ENCODE measurements at regions not wholly inside any gene's neighbourhood (a gene's known extent, or its start where the extent isn't known, plus 50 kb on each side); places are given as distances from the start of the nearest gene placed in this dataset.
A peak's percentile ranks its signal among the peaks of the same experiment; 100 is the strongest.

DNA sequence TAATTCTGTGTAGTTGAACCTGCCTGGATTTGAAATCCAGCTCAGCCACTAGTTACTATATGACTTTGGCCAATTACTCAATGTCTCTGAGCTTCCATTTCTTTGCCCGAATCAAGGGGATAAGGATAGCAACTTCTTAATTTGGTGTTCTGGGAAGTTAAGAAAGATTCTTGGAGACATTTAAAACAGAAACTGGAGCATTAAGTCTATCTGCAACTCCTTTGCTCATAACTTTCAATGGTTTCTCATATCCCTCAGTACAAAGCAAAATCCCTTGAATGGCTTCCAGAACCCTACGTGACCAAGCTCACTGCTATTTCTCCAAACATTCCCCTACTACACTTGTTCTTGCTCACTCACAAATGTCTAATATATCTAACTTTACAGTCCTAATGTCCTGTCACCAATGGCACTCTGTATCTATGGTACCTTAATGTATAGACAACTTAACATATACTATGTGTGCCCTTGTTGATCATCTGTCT, 849.1 kb upstream of the SLIT2 start:
- no peaks in the 10 kb centered on the region for H3K9me3 ChIP-seq (ENCODE audit: control insufficient read depth, low read length)
- H3K36me3 ChIP-seq (ENCODE audit: control insufficient read depth, insufficient read depth, low read length, severe bottlenecking): no peaks in the 10 kb centered on the region
- no peak overlapping the region for H3K9ac ChIP-seq (ENCODE audit: low read length)
- no peak for DNase-seq (ENCODE audit: low read depth)
- H3K4me3 ChIP-seq (ENCODE audit: low read length): no peak overlapping the region
- no peaks in the 10 kb centered on the region for H3K27me3 ChIP-seq (replicated peaks; ENCODE audit: control insufficient read depth, insufficient read depth, low read length)
- H3K4me1 ChIP-seq (ENCODE audit: control insufficient read depth, insufficient read depth, low read length): peaks cover 6% of the 10 kb centered on the region

DNA sequence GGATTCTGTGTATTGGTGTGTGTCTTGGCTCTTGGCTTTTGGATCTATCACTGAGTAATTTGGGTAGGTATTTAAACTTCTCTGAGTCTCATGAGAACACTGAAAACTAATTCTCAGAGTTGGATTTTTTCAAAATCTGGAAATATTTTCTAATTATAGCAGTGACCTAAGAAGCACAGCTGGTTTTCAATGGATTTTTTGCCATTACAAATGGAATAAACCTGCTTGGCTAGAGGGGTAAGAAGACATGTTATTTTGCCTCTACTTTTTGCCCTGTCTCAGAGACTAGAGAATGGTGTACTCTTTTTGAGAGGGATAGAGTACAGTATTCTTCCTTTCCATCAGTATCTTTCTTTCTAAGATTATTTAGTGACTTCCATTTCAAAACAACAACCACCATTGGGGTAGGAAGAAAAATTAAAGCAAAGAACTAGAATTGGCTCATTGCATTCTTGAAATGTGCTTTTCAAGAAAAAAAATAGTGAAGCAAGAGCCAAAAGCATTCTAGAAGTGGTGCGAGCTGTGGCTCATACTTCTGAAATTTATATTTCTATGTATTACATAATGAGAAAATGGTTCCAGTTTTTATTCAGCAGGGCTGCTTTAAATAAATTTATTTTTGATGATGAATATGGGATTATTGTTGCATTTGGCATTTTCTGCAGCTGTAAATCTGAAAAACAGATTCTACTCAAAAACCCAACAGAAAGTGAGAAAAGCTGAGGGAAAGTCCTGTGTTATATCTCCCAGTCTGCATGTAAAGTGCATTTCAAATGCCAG, 850.2 kb upstream of the SLIT2 start:
- no peak overlapping the region for H3K9ac ChIP-seq (ENCODE audit: low read length)
- no peaks in the 10 kb centered on the region for H3K36me3 ChIP-seq (ENCODE audit: control insufficient read depth, insufficient read depth, low read length, severe bottlenecking)
- H3K27me3 ChIP-seq (replicated peaks; ENCODE audit: control insufficient read depth, insufficient read depth, low read length): no peaks in the 10 kb centered on the region
- H3K4me1 ChIP-seq (ENCODE audit: control insufficient read depth, insufficient read depth, low read length): peaks cover 6% of the 10 kb centered on the region
- DNase-seq (ENCODE audit: low read depth): no peak
- H3K9me3 ChIP-seq (ENCODE audit: control insufficient read depth, low read length): no peaks in the 10 kb centered on the region
- no peak overlapping the region for H3K4me3 ChIP-seq (ENCODE audit: low read length)

DNA sequence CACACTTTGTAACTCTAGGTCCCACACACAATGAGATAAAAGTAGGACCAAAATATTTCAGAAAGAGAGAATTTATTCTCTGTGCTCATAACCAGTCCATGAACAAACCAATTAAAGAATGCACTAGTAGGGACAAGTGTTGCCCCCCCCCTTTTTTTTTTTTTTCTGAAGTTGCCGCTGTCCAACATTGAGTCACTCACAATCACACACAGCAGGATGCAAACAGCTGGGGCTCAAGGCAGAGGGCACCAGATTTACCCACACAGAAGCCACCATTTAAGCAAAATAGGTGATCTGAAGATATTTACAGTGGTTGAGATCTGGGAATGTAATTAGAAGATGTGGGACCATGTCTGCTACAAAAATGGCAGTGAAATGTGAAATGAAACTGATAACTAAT, 850.9 kb upstream of the SLIT2 start:
- Histone ChIP-seq H3K36me3 (ENCODE audit: control insufficient read depth, insufficient read depth, low read length, severe bottlenecking) (no peaks in the 10 kb centered on the region), H3K9me3 (ENCODE audit: control insufficient read depth, low read length) (no peaks in the 10 kb centered on the region), H3K9ac (ENCODE audit: low read length) (no peak overlapping the region), H3K4me1 (ENCODE audit: control insufficient read depth, insufficient read depth, low read length) (peaks cover 6% of the 10 kb centered on the region), H3K27me3 (replicated peaks; ENCODE audit: control insufficient read depth, insufficient read depth, low read length) (no peaks in the 10 kb centered on the region), H3K4me3 (ENCODE audit: low read length) (no peak overlapping the region)
- DNase-seq (ENCODE audit: low read depth): no peak

DNA sequence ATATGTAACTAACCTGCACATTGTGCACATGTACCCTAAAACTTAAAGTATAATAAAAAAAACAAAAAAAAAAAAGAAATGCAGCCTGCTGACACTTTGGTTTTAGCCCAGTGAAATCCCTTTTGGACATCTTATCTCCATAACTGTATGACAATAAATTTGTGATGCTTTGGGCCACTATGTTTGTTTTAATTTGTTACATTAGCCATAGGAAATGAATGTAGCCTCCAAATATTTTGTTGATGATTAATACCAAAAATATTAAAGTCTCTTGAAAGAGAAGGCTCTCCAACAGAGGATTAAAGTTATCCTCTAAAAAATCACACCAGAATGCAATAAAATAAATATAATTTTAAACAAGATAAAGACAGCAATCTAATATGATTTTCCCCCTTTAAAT, 852.7 kb upstream of the SLIT2 start:
- Histone ChIP-seq H3K27me3 (replicated peaks; ENCODE audit: control insufficient read depth, insufficient read depth, low read length) (no peaks in the 10 kb centered on the region), H3K4me1 (ENCODE audit: control insufficient read depth, insufficient read depth, low read length) (peaks cover 6% of the 10 kb centered on the region), H3K36me3 (ENCODE audit: control insufficient read depth, insufficient read depth, low read length, severe bottlenecking) (no peaks in the 10 kb centered on the region), H3K9me3 (ENCODE audit: control insufficient read depth, low read length) (no peaks in the 10 kb centered on the region), H3K4me3 (ENCODE audit: low read length) (no peak overlapping the region), H3K9ac (ENCODE audit: low read length) (no peak overlapping the region)
- peak; percentile 25 for DNase-seq (ENCODE audit: low read depth)

DNA sequence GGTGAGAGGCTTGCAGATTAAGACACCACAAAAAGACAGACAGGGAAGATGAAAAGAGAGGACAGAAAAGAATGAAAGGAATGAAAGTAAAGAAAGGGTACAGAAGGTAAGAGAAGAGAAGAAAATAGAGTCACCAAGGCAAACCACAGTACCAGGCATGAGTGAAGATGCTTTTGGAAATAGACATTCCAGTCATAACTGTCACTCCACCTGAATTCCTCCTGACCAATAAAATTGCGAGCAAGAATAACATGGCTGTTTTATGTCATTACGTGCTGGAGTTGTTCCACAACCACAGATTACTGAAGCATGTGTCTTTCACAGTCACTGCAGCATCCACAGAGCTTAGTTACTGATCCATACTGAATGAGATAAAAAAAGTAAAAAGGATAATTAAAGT, 864.9 kb upstream of the SLIT2 start:
- no peak for DNase-seq (ENCODE audit: low read depth)
- Histone ChIP-seq H3K9ac (ENCODE audit: low read length) (no peak overlapping the region), H3K4me1 (ENCODE audit: control insufficient read depth, insufficient read depth, low read length) (peaks cover 10% of the 10 kb centered on the region), H3K4me3 (ENCODE audit: low read length) (no peak overlapping the region), H3K36me3 (ENCODE audit: control insufficient read depth, insufficient read depth, low read length, severe bottlenecking) (no peaks in the 10 kb centered on the region), H3K9me3 (ENCODE audit: control insufficient read depth, low read length) (peaks cover 13% of the 10 kb centered on the region), H3K27me3 (replicated peaks; ENCODE audit: control insufficient read depth, insufficient read depth, low read length) (no peaks in the 10 kb centered on the region)

DNA sequence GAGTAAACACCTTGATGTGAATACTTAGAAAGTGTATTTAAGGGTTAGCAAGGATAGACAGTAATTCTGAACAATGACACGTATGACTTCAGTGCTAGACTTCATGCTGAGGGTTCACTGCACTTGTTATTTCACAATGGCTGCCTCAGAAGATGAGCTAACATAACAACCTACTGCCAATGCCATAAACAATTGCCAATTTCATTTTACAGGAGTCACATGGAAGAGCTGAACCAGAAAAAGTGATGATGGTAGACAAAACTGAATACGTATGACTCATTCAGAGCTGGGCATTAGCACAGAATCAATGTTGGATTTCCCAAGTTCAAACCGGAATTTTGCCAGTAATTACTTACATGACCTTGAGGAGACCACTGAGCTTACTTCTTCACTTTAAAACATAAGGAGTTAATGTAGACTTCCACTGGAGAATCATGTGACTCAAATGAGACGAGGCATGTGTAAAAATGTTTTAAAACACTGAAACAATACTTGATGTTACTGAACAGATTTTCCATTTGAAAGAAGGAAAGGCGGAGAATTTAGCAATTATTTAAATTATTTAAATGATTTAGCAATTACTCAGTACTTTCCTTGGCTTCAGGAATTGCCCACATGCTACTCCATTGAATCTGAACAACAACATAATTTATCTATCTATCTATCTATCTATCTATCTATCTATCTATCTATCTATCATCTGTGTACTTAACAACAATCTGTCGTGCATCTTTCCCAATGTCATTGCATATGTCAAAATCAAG, 868.5 kb upstream of the SLIT2 start:
- Histone ChIP-seq H3K4me1 (ENCODE audit: control insufficient read depth, insufficient read depth, low read length) (peaks cover 26% of the 10 kb centered on the region), H3K27me3 (replicated peaks; ENCODE audit: control insufficient read depth, insufficient read depth, low read length) (no peaks in the 10 kb centered on the region), H3K36me3 (ENCODE audit: control insufficient read depth, insufficient read depth, low read length, severe bottlenecking) (no peaks in the 10 kb centered on the region)

DNA sequence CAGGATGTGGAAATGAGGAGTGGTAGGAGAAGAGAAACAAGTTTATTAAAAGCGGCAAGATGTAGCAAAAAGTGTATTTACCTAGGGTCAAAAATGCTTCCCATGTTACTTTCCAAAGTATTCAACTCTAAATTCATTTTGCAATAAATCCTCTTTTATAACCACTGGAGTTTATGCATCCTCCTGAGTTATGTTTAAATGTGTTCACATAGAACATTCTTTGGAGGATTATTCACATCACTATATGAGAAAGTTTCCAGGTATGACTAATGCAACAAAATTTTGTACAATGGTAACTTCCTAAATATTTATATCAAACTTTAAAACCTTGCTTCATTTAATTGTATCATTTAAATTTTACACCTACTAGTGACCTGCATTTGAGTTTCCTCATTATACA, 870.6 kb upstream of the SLIT2 start:
- no peaks in the 10 kb centered on the region for H3K36me3 ChIP-seq (ENCODE audit: control insufficient read depth, insufficient read depth, low read length, severe bottlenecking)
- no peak overlapping the region for H3K4me3 ChIP-seq (ENCODE audit: low read length)
- H3K9ac ChIP-seq (ENCODE audit: low read length): no peak overlapping the region
- H3K4me1 ChIP-seq (ENCODE audit: control insufficient read depth, insufficient read depth, low read length): peaks cover 28% of the 10 kb centered on the region
- H3K27me3 ChIP-seq (replicated peaks; ENCODE audit: control insufficient read depth, insufficient read depth, low read length): no peaks in the 10 kb centered on the region
- H3K9me3 ChIP-seq (ENCODE audit: control insufficient read depth, low read length): no peaks in the 10 kb centered on the region
- DNase-seq (ENCODE audit: low read depth): peak; percentile 59

More for the DNA sequence above, 868.5 kb upstream of the SLIT2 start:
- Histone ChIP-seq H3K9me3 (ENCODE audit: control insufficient read depth, low read length) (no peaks in the 10 kb centered on the region), H3K4me3 (ENCODE audit: low read length) (no peak overlapping the region), H3K9ac (ENCODE audit: low read length) (no peak overlapping the region)
- peak; percentile 34 for DNase-seq (ENCODE audit: low read depth)

DNA sequence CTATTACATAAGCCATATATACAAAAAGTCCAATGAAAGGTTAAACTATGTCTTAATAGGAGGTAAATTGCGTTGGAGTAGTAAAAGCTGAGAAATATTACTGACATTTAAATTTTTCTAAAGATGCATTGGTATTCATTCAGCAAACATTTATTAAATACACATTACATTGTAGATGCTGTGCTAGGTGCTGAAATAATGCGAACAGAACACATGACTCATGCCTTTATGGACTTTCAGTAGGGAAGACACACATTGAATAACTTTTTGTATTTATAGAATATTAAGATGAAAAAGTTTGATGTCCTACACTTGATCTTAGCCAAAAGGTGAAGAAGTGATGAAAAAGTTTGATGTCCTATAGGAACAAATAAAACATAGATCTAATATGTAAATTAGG, 871.1 kb upstream of the SLIT2 start:
- Histone ChIP-seq H3K27me3 (replicated peaks; ENCODE audit: control insufficient read depth, insufficient read depth, low read length) (no peaks in the 10 kb centered on the region), H3K36me3 (ENCODE audit: control insufficient read depth, insufficient read depth, low read length, severe bottlenecking) (no peaks in the 10 kb centered on the region), H3K9ac (ENCODE audit: low read length) (no peak overlapping the region), H3K4me3 (ENCODE audit: low read length) (no peak overlapping the region), H3K9me3 (ENCODE audit: control insufficient read depth, low read length) (no peaks in the 10 kb centered on the region), H3K4me1 (ENCODE audit: control insufficient read depth, insufficient read depth, low read length) (peaks cover 30% of the 10 kb centered on the region)
- peak; percentile 18 for DNase-seq (ENCODE audit: low read depth)

DNA sequence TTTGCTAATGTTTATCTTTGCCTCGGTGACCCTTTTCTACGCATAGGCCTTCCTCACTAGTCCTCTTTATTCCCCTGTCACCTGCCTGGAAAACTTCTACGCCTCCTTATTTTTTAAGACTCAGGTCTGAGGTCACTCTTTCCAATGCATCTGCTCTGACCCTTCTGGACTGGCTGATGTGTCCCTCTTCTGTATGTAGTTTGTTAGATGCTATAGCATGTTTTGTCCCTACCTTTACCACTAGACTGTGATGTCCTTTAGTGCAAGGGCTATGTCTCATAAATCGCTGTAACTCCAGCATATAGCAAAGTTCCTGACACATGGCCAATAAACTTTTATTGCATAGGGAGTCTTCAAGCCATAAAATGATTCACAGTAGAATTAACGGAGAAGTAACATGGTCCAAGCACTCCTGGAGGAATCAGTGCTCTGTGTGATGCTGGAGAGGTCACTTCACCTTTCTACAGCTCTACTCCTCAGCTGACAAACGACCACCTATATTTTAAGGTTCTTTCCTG, 872.5 kb upstream of the SLIT2 start:
- H3K4me1 ChIP-seq (ENCODE audit: control insufficient read depth, insufficient read depth, low read length): peaks cover 30% of the 10 kb centered on the region
- DNase-seq (ENCODE audit: low read depth): no peak
- H3K9me3 ChIP-seq (ENCODE audit: control insufficient read depth, low read length): no peaks in the 10 kb centered on the region
- H3K36me3 ChIP-seq (ENCODE audit: control insufficient read depth, insufficient read depth, low read length, severe bottlenecking): no peaks in the 10 kb centered on the region
- H3K27me3 ChIP-seq (replicated peaks; ENCODE audit: control insufficient read depth, insufficient read depth, low read length): no peaks in the 10 kb centered on the region
- H3K4me3 ChIP-seq (ENCODE audit: low read length): no peak overlapping the region
- no peak overlapping the region for H3K9ac ChIP-seq (ENCODE audit: low read length)

DNA sequence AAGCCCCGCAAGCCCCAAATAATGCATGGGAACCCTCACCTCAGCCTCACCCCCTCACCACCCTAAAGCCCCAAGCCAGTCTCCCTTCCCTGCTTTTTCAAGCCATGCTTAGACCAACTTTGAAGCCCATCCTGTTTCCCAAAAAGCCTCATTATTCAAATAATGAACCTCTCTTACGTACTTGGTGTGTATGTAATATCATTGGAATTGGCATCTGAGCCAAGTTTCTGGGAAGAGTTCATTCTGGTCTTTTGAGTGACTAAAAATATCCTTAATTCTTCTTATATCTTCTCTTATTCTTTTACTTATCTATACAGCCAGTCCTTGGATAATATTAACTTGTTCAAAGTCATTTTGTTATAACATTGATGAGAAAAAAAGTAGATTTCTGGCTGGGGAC, 875.8 kb upstream of the SLIT2 start:
- H3K9ac ChIP-seq (ENCODE audit: low read length): no peak overlapping the region
- H3K9me3 ChIP-seq (ENCODE audit: control insufficient read depth, low read length): no peaks in the 10 kb centered on the region
- no peak for DNase-seq (ENCODE audit: low read depth)
- H3K4me3 ChIP-seq (ENCODE audit: low read length): no peak overlapping the region
- H3K4me1 ChIP-seq (ENCODE audit: control insufficient read depth, insufficient read depth, low read length): peaks cover 12% of the 10 kb centered on the region
- H3K36me3 ChIP-seq (ENCODE audit: control insufficient read depth, insufficient read depth, low read length, severe bottlenecking): no peaks in the 10 kb centered on the region
- H3K27me3 ChIP-seq (replicated peaks; ENCODE audit: control insufficient read depth, insufficient read depth, low read length): no peaks in the 10 kb centered on the region

DNA sequence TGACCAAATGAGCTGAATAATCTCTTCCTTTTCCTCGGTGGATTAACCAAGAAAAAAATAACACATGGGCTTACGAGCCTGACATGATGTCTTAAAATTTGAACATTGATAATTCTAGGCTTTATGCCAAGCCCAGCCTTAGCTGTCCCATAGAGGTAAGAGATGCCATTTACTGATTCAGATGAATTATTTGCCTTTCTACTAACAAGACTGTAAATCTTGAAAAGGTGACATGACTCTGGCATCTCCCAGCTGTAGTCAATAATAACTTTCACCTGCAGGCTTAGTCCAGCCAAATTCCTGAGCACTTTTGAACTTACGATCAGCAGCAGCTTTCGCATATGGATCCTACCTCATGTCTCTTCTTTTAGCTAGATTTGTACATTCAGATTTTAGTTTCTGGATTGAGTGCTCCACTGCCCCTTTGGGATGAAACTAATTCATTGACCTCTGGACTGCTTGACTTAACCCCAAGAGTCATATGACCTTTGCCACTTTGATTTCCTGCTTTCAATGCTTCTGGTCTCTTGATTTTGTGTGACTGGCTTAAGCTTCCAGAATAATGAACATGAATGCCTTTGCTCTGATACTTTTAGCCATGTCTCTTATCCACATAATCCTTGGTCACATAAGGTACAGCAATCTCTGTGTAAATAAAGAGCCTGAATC, 876.4 kb upstream of the SLIT2 start:
- Histone ChIP-seq H3K9me3 (ENCODE audit: control insufficient read depth, low read length) (no peaks in the 10 kb centered on the region), H3K9ac (ENCODE audit: low read length) (no peak overlapping the region), H3K27me3 (replicated peaks; ENCODE audit: control insufficient read depth, insufficient read depth, low read length) (no peaks in the 10 kb centered on the region), H3K36me3 (ENCODE audit: control insufficient read depth, insufficient read depth, low read length, severe bottlenecking) (no peaks in the 10 kb centered on the region), H3K4me1 (ENCODE audit: control insufficient read depth, insufficient read depth, low read length) (peaks cover 6% of the 10 kb centered on the region), H3K4me3 (ENCODE audit: low read length) (no peak overlapping the region)
- no peak for DNase-seq (ENCODE audit: low read depth)
